ENCODE measurements at regions not wholly inside any gene's neighbourhood (a gene's known extent, or its start where the extent isn't known, plus 50 kb on each side); places are given as distances from the start of the nearest gene placed in this dataset.

DNA sequence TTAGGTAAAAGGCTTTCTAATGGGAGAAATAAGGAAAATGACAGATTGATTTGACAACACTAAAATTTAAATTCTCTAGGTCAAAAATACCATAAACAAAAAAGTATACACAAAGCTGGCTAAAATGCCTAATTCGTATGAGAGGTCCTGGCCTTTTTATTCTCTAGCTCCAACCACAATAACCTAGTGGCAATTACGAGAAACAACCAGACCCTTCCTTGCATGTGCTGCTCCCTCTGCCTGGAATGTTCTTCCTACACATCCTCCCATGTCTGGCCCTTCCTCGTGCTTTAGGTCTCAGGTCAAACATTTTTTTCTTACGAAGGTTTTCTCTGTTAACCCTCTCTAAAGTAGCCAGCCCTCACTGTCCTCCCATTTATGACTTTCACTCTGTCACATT, 176.4 kb upstream of the PLPPR1 start:
- CTCF ChIA-PET: no interaction called here
- no peak for DNase-seq (ENCODE audit: low read depth, low spot score)
- no peaks in the 10 kb centered on the region for H3K27me3 ChIP-seq (ENCODE audit: control insufficient read depth, insufficient read depth, low read length)
- no TSS peak for BruUV-seq (replicated peaks)
- H3K36me3 ChIP-seq (ENCODE audit: control insufficient read depth, insufficient read depth, low read length): no peaks in the 10 kb centered on the region
- TF ChIP-seq SIN3A (IDR thresholded peaks at IDR 0.05; ENCODE audit: borderline replicate concordance, insufficient read depth, low read depth, low read length): no peak
- no peak for TF ChIP-seq POLR2AphosphoS5 (IDR thresholded peaks at IDR 0.05; ENCODE audit: low read depth, low read length)
- no peak for TF ChIP-seq TCF7L2 (IDR thresholded peaks at IDR 0.05; ENCODE audit: low read depth, low read length)
- TF ChIP-seq, protein P1, sequence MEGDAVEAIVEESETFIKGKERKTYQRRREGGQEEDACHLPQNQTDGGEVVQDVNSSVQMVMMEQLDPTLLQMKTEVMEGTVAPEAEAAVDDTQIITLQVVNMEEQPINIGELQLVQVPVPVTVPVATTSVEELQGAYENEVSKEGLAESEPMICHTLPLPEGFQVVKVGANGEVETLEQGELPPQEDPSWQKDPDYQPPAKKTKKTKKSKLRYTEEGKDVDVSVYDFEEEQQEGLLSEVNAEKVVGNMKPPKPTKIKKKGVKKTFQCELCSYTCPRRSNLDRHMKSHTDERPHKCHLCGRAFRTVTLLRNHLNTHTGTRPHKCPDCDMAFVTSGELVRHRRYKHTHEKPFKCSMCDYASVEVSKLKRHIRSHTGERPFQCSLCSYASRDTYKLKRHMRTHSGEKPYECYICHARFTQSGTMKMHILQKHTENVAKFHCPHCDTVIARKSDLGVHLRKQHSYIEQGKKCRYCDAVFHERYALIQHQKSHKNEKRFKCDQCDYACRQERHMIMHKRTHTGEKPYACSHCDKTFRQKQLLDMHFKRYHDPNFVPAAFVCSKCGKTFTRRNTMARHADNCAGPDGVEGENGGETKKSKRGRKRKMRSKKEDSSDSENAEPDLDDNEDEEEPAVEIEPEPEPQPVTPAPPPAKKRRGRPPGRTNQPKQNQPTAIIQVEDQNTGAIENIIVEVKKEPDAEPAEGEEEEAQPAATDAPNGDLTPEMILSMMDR (IDR thresholded peaks at IDR 0.05): no peak
- TF ChIP-seq, protein P2, sequence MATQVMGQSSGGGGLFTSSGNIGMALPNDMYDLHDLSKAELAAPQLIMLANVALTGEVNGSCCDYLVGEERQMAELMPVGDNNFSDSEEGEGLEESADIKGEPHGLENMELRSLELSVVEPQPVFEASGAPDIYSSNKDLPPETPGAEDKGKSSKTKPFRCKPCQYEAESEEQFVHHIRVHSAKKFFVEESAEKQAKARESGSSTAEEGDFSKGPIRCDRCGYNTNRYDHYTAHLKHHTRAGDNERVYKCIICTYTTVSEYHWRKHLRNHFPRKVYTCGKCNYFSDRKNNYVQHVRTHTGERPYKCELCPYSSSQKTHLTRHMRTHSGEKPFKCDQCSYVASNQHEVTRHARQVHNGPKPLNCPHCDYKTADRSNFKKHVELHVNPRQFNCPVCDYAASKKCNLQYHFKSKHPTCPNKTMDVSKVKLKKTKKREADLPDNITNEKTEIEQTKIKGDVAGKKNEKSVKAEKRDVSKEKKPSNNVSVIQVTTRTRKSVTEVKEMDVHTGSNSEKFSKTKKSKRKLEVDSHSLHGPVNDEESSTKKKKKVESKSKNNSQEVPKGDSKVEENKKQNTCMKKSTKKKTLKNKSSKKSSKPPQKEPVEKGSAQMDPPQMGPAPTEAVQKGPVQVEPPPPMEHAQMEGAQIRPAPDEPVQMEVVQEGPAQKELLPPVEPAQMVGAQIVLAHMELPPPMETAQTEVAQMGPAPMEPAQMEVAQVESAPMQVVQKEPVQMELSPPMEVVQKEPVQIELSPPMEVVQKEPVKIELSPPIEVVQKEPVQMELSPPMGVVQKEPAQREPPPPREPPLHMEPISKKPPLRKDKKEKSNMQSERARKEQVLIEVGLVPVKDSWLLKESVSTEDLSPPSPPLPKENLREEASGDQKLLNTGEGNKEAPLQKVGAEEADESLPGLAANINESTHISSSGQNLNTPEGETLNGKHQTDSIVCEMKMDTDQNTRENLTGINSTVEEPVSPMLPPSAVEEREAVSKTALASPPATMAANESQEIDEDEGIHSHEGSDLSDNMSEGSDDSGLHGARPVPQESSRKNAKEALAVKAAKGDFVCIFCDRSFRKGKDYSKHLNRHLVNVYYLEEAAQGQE (IDR thresholded peaks at IDR 0.05; ENCODE audit: insufficient read depth in 1 of 2, low read depth in 2 of 2, low read length in 1 of 2): no peak
- no peak overlapping the region for H3K4me3 ChIP-seq (ENCODE audit: low read depth in 2 of 2, low read length in 2 of 2)
- H3K4me1 ChIP-seq (ENCODE audit: control insufficient read depth, insufficient read depth, low read length): no peaks in the 10 kb centered on the region
- H3K27ac ChIP-seq (ENCODE audit: low read length): no peak overlapping the region
- in situ Hi-C loops (cut with HindIII; ENCODE audit: low pct_unique_long_range_greater_than_20kb, low sequenced_read_pairs) (no loop called here), intact Hi-C loops (cut with micrococcal nuclease; ENCODE audit: unreplicated experiment) (no loop called here)
- ATAC-seq: no peak
- POLR2A ChIA-PET: no interaction called here
- no peaks in the 10 kb centered on the region for H3K9me3 ChIP-seq (ENCODE audit: control insufficient read depth, insufficient read depth, low read depth, low read length)

DNA sequence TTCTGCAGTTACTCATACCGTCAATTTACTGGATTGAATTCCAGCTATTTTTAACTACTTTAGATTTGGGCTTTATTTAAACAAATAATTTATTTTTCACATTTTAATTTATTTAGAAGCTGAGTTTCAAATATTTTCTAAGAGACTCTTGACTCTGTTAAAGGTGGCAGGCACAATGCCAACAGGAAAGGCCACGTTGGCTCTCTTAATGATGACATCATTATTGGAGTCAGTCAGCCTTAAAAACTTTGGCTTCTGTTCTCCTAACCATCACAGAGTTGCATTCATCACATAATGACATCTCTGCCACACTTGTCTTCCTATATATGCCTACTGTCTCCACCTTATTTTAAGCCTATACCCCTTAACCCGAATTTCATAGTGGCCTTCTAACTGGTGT, 172.3 kb upstream of the PLPPR1 start:
- Histone ChIP-seq H3K4me3 (ENCODE audit: low read depth in 2 of 2, low read length in 2 of 2) (no peak overlapping the region), H3K27me3 (ENCODE audit: control insufficient read depth, insufficient read depth, low read length) (no peaks in the 10 kb centered on the region), H3K4me1 (ENCODE audit: control insufficient read depth, insufficient read depth, low read length) (no peaks in the 10 kb centered on the region), H3K9me3 (ENCODE audit: control insufficient read depth, insufficient read depth, low read depth, low read length) (no peaks in the 10 kb centered on the region), H3K27ac (ENCODE audit: low read length) (no peak overlapping the region), H3K36me3 (ENCODE audit: control insufficient read depth, insufficient read depth, low read length) (no peaks in the 10 kb centered on the region)
- TF ChIP-seq SIN3A (IDR thresholded peaks at IDR 0.05; ENCODE audit: borderline replicate concordance, insufficient read depth, low read depth, low read length): no peak
- TF ChIP-seq, protein P2 (IDR thresholded peaks at IDR 0.05; ENCODE audit: insufficient read depth in 1 of 2, low read depth in 2 of 2, low read length in 1 of 2): no peak
- TF ChIP-seq, protein P1 (IDR thresholded peaks at IDR 0.05): no peak
- TF ChIP-seq POLR2AphosphoS5 (IDR thresholded peaks at IDR 0.05; ENCODE audit: low read depth, low read length): no peak
- no peak for TF ChIP-seq TCF7L2 (IDR thresholded peaks at IDR 0.05; ENCODE audit: low read depth, low read length)
- intact Hi-C loops (cut with micrococcal nuclease; ENCODE audit: unreplicated experiment): no loop called here
- in situ Hi-C loops (cut with HindIII; ENCODE audit: low pct_unique_long_range_greater_than_20kb, low sequenced_read_pairs): no loop called here
- no TSS peak for BruUV-seq (replicated peaks)
- DNase-seq (ENCODE audit: low read depth, low spot score): no peak
- ChIA-PET CTCF (no interaction called here), POLR2A (no interaction called here)
- ATAC-seq: no peak

Data from Panc1 (cell line).